Natural killer cell treated with Interleukin-12 subunit alpha and Interleukin-12 subunit beta and Interleukin-15 and Interleukin-18, amount 100 ng/mL, for 72 hours (primary cell): ENCODE measurements at regions not wholly inside any gene's neighbourhood (a gene's known extent, or its start where the extent isn't known, plus 50 kb on each side); places are given as distances from the start of the nearest gene placed in this dataset.

Experiments
- ATAC-seq, 2 donors: fragments of 150-1000 bp; cut with Tn5 transposase in 1 of 2; sonication (Bioruptor Pico), chemical (Tn5 transposase) in 1 of 2; 2 replicates each; pipeline ENCODE4 v1.10.0; 2021
- DNase-seq: peaks from one replicate; pipeline ENCODE4 v3.0.0; 2022; ENCODE audit warnings: low spot score
- H3K27ac Mint-ChIP-seq, 2 donors: 1 replicate in 1 of 2; 2 replicates in 1 of 2; pipeline ENCODE4 v1.8.0; 2022; ENCODE audit warnings: mixed read lengths in 2 of 2, mild to moderate bottlenecking in 1 of 2, moderate library complexity in 1 of 2
- H3K27me3 Mint-ChIP-seq, 2 donors: 1 replicate in 1 of 2; 2 replicates in 1 of 2; pipeline ENCODE4 v1.8.0; 2022; ENCODE audit warnings: mixed read lengths in 2 of 2
- H3K36me3 Mint-ChIP-seq: one replicate; pipeline ENCODE4 v1.8.0; 2022; ENCODE audit warnings: mixed read lengths
- H3K4me1 Mint-ChIP-seq, 2 donors: 1 replicate in 1 of 2; 2 replicates in 1 of 2; pipeline ENCODE4 v1.8.0; 2022; ENCODE audit warnings: low read depth in 2 of 2, mixed read lengths in 2 of 2, mild to moderate bottlenecking in 1 of 2
- H3K4me3 Mint-ChIP-seq: one replicate; pipeline ENCODE4 v1.8.0; 2022; ENCODE audit warnings: mixed read lengths
- H3K9me3 Mint-ChIP-seq: 2 replicates; pipeline ENCODE4 v1.8.0; 2022; ENCODE audit warnings: mixed read lengths

DNA sequence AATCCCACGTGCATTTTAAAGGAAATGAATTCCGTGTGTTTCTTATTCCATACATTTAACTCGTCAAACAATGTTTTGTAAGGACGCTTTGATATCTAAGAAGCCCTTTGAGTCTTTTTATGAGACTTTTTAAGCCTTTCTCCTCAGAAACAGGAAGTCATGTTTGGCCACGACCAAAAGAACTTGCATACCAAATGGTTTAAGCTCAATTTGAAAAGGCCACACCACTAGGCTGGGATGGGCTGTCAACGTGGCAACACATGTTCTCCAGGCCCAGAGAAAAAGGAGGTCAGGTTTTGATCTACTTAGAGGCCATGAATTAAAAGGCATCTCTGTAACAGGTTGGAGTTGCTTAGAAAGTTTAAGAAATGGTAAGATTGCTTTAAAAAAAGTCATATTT lies 441.8 kb downstream of the CMPK2 start:
- no peak overlapping the region for H3K27ac Mint-ChIP-seq
- DNase-seq: no peak
- H3K27me3 Mint-ChIP-seq: no peaks in the 10 kb centered on the region
- no peaks in the 10 kb centered on the region for H3K4me1 Mint-ChIP-seq
- no peak for ATAC-seq
- H3K4me3 Mint-ChIP-seq: no peak overlapping the region
- H3K9me3 Mint-ChIP-seq: no peaks in the 10 kb centered on the region
- no peaks in the 10 kb centered on the region for H3K36me3 Mint-ChIP-seq

DNA sequence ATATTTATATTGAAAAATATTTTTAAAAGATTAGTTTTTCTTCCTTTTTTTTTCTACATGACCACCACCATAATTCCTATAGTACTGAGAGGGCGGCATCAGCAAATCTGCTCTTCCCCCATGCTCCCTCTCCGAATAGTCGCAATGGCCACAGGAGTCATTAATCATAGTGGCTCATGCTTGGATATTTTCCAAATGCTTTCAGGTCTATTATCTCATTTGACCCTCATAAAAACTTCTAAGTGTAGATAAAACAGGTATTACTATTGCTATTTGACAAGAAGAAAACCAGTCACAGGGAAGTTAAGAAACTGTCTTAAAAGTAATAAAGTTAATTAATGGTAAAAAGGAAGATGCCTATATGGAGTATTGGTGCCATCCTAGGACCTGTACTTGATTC lies 440.7 kb downstream of the CMPK2 start:
- Mint-ChIP-seq H3K4me1 (no peaks in the 10 kb centered on the region), H3K36me3 (no peaks in the 10 kb centered on the region), H3K27ac (no peak overlapping the region), H3K9me3 (no peaks in the 10 kb centered on the region), H3K27me3 (no peaks in the 10 kb centered on the region), H3K4me3 (no peak overlapping the region)
- DNase-seq: no peak
- ATAC-seq: no peak

DNA sequence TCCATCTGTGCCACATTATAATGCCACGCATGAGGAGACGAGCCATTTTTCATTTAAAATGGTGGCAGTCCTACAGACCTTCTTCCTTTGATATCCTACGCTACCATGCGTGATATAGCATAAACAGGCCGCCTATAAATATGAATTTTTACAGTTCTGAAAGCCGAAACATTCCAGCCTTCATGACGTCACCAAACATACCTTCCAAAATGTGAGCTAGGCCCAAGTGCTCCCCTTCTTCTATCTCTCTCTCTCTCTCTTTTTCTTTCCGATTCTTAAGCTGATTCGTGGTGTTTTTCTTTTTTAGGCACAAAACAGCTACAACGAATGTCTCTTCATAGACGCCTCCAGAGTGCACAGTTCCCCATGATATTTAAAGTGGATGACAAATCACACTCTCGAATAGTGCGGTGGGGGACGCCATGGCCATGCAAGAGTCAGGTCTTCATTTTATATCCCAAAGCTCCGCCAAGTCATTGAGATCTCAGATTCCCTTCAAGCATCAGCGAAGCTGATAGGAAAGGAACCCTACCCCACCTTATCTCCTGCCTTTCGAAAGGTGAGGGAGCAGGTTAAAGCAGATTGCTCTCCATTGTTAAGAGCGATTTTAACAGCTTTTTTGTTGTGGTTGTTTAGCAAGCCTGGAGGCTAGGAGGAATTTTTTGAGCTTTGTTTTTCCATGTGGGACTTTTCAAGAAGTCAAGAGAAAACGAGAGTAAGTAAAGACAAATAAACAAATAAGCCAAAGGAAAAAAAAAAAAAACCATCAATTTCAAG lies 436.3 kb downstream of the CMPK2 start:
- ATAC-seq (no peak), DNase-seq (no peak)
- Mint-ChIP-seq H3K4me1 (no peaks in the 10 kb centered on the region), H3K27me3 (no peaks in the 10 kb centered on the region), H3K9me3 (peaks cover 3% of the 10 kb centered on the region), H3K36me3 (peaks cover 4% of the 10 kb centered on the region), H3K4me3 (no peak overlapping the region), H3K27ac (no peak overlapping the region)

DNA sequence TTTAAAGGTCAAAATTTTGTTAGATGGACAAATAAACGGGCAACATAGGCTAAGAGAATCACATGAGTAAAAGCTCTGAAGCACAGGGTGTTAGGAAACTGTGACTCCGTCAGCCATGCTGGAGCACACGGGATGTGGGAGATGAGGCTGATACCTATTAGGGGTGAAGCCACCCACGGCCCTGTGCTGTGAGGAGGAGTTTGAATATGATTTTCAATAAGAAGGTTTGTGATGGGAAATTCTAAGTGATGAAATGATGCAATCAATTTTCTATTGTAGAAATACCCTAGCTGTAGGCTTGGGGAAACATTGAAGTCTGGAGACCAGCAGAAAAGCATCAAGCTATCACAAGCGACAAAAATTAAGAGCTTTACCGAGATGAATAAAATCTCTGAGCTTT lies 431.3 kb downstream of the CMPK2 start:
- H3K4me1 Mint-ChIP-seq: no peaks in the 10 kb centered on the region
- no peaks in the 10 kb centered on the region for H3K27me3 Mint-ChIP-seq
- ATAC-seq: no peak
- H3K36me3 Mint-ChIP-seq: peaks cover 4% of the 10 kb centered on the region
- DNase-seq: no peak
- no peak overlapping the region for H3K27ac Mint-ChIP-seq
- peaks cover 3% of the 10 kb centered on the region for H3K9me3 Mint-ChIP-seq
- H3K4me3 Mint-ChIP-seq: no peak overlapping the region

DNA sequence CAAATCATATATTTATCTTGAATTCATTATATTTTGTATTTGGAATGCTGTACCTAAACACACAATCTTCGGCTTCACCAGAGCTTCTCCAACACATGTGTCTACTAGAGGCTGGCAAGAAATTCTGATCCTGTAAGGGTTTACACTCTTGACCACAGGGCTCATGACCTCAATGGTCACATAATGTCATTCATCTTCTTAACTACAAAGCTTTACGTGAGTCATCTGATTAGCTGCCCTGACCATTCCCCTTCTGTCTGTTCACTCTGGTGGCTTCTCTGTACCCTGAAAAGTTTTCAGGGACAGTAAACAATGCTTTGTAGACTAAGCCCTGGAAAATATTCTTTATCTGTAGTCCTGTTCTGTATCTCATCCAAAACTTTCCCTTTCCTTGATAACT lies 423.9 kb downstream of the CMPK2 start:
- no peak overlapping the region for H3K4me3 Mint-ChIP-seq
- no peak overlapping the region for H3K27ac Mint-ChIP-seq
- no peaks in the 10 kb centered on the region for H3K27me3 Mint-ChIP-seq
- DNase-seq (no peak), ATAC-seq (no peak)
- no peaks in the 10 kb centered on the region for H3K4me1 Mint-ChIP-seq
- H3K9me3 Mint-ChIP-seq: peaks cover 5% of the 10 kb centered on the region
- no peaks in the 10 kb centered on the region for H3K36me3 Mint-ChIP-seq

DNA sequence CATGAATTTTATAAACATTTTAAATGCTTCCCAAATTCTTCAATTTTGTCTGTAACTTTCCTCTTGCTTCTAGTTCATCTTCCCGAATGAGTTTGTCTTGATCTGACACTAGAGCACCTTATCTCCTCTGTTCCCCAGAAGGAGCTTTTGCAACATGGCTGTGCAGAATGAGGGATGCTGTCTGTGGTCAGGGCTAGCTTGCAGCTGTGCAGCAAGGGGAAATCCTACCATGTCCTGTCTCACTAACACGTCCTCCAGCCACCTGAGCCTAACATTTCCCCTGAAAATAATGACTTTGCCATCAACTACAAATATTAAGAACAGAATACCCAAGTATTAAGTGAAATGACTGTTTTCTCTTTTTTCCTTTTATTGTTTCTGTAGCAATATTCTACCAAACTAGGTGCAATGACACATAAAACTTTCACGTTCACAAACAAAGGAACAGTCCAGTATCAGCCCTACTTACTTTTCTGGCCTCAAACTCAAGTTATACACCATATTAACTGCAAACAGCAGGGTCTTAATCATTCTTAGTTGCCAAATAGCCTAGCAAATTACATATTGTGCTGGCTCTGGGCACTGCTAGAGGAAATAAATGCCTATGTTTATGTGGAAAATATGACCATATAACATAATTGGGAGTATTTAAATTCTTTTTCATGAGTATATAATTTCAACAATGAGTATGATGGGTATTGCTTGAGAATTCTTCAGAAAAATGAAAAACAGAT lies 423.3 kb downstream of the CMPK2 start:
- no peaks in the 10 kb centered on the region for H3K36me3 Mint-ChIP-seq
- no peaks in the 10 kb centered on the region for H3K4me1 Mint-ChIP-seq
- H3K9me3 Mint-ChIP-seq: peaks cover 5% of the 10 kb centered on the region
- no peaks in the 10 kb centered on the region for H3K27me3 Mint-ChIP-seq
- H3K4me3 Mint-ChIP-seq: no peak overlapping the region
- DNase-seq (no peak), ATAC-seq (no peak)
- H3K27ac Mint-ChIP-seq: no peak overlapping the region

DNA sequence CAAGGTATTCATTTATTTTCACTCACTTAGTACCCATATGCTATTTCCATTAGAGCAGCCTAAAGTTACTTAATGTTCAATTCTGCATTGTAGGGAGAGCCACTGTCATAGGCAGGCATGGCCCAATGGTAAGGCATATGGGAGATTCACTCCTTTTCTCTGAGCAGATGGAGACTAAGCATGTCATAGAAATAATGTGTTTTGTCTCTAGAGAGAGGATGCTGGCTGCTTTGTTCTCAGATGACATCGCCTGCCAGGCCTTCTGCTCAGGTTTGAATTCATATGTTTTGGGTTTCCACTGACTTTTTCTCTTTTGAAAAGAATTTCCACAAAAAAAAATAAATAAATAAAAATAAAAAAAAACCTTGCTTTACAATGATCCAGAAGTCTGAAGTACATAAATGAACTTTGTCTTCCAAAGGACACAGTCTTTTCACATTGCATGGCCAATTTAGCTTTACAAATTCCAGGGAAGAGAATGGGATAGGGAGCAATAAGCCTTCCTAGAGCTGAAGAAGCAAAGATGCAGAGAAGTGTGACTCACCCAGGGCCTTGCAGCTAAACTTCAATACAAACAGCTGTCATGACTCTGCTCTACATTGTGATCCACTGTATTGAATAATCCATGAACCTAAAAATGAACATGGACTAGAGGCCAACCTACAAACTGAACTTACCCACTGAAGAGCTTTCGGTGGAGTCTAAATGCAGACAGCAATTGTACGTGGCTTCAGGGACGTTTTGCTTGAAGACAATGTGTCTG lies 422.5 kb downstream of the CMPK2 start:
- Mint-ChIP-seq H3K36me3 (no peaks in the 10 kb centered on the region), H3K4me3 (no peak overlapping the region), H3K9me3 (peaks cover 5% of the 10 kb centered on the region), H3K27ac (no peak overlapping the region), H3K4me1 (no peaks in the 10 kb centered on the region), H3K27me3 (no peaks in the 10 kb centered on the region)
- ATAC-seq: no peak
- no peak for DNase-seq

DNA sequence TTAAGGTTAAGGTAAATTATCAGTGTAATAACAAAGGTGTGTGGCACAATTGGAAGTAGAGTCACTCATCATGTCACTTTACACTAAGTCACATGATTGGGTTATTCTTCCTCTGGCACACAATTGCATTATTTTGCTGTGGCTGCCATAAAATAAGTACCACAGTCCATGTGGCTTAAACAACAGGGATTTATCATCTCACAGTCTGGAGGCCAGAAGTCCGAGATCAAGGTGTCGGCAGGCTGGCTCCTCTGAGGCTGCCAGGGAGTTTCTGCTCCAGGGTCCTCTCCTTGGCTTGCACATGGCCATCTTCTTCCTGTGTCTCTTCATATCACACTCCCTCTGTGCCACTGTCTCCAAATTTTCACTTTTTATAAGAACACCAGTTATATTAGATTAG lies 421.2 kb downstream of the CMPK2 start:
- H3K27ac Mint-ChIP-seq: no peak overlapping the region
- no peaks in the 10 kb centered on the region for H3K4me1 Mint-ChIP-seq
- DNase-seq: no peak
- no peak for ATAC-seq
- H3K9me3 Mint-ChIP-seq: peaks cover 5% of the 10 kb centered on the region
- no peaks in the 10 kb centered on the region for H3K27me3 Mint-ChIP-seq
- H3K36me3 Mint-ChIP-seq: no peaks in the 10 kb centered on the region
- H3K4me3 Mint-ChIP-seq: no peak overlapping the region

DNA sequence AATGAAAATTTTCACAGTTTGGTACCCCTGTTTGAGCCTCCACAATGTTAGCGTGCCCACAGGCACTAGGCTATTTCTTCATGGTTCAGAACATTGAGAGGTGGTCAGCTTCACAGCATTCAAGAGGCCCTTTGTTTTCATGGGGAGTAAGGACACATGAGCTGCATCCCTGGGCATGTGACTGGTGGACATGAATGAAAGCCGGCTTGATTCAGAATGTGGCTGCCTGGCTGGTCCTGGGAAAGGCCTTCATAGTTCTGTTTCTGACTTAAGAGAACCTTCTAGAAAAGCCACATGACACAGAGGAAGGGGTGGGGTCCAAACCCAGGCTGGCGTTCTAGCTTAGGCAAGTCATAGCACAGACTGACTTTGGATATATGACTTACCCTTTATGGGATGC lies 420.6 kb downstream of the CMPK2 start:
- Mint-ChIP-seq H3K9me3 (peaks cover 5% of the 10 kb centered on the region), H3K36me3 (no peaks in the 10 kb centered on the region), H3K27ac (no peak overlapping the region), H3K27me3 (no peaks in the 10 kb centered on the region), H3K4me3 (no peak overlapping the region), H3K4me1 (no peaks in the 10 kb centered on the region)
- DNase-seq: no peak
- ATAC-seq: no peak

DNA sequence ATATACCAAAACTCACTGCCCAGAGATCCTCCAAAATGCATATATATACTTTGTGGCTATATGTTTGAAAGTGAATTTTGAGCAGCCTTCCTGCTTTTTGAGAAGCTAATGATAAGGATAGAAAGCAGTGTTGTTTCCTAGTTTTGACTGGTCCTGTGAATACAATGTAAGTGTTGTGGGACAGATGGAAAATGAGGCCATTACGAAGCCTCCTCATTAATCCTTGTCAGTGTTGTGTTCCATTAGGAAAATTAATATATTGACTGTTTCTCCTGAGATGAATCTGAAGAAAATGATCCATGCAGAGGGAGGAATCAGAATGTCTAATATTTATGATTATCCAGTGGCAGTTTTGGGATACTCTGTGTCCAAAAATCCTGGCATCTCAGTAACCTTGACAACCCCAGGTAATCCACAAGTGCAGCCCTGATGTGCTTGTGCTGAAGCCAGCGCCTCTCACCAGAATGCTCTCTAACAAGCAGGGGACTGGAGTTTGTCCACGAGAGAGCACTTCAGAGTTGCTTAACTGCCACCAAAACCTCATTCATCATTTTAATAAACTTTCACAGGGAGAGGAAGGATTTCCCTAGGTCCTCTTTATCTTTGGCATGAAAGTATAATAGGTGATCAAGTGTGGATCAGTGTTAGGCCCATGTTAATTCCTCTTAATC lies 418.6 kb downstream of the CMPK2 start:
- no peaks in the 10 kb centered on the region for H3K27me3 Mint-ChIP-seq
- peaks cover 3% of the 10 kb centered on the region for H3K9me3 Mint-ChIP-seq
- DNase-seq (no peak), ATAC-seq (no peak)
- no peak overlapping the region for H3K27ac Mint-ChIP-seq
- H3K36me3 Mint-ChIP-seq: no peaks in the 10 kb centered on the region
- H3K4me1 Mint-ChIP-seq: no peaks in the 10 kb centered on the region
- H3K4me3 Mint-ChIP-seq: no peak overlapping the region

DNA sequence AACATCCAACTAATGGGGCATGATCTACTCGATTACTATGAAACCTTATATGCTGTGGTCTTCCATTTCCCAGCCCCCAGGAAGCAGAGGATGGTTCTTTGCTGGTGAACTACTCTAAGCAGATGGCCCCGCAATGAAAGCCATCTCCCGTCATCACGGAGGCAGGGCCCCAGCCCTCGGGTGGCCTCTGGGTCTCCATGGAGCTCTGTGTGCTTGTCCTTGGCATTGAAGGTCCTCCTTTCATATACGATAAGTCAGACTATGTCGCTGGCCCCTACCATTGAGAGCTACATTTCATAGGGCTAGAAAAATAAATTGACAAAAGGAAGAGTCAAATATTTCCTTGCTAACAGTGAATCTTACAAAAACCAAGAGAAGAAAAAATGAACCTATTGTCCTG lies 416.8 kb downstream of the CMPK2 start:
- no peak for ATAC-seq
- H3K27ac Mint-ChIP-seq: no peak overlapping the region
- H3K27me3 Mint-ChIP-seq: no peaks in the 10 kb centered on the region
- H3K4me3 Mint-ChIP-seq: no peak overlapping the region
- DNase-seq: no peak
- H3K36me3 Mint-ChIP-seq: no peaks in the 10 kb centered on the region
- H3K4me1 Mint-ChIP-seq: no peaks in the 10 kb centered on the region
- no peaks in the 10 kb centered on the region for H3K9me3 Mint-ChIP-seq

DNA sequence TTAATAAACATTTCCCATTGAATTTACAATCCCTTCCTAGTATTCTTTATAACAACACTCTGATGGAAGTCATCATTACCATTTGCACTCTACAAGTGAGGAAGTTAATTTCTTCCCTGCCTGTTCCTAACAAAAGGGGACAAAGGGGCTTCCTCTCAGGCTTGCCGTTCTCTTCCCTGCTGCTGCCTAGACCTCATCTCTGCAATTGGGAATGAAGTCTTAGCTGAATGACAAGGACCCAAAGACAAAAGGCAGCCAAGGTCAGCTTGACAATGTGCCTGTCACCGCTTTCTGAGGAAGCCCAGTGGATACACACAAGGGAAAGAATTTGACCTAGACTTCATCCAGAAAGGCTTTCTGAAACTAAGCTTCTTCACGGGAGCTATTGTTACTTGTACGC lies 416.4 kb downstream of the CMPK2 start:
- Mint-ChIP-seq H3K27me3 (no peaks in the 10 kb centered on the region), H3K36me3 (no peaks in the 10 kb centered on the region), H3K4me3 (no peak overlapping the region), H3K9me3 (no peaks in the 10 kb centered on the region), H3K27ac (no peak overlapping the region), H3K4me1 (no peaks in the 10 kb centered on the region)
- no peak for DNase-seq
- no peak for ATAC-seq

DNA sequence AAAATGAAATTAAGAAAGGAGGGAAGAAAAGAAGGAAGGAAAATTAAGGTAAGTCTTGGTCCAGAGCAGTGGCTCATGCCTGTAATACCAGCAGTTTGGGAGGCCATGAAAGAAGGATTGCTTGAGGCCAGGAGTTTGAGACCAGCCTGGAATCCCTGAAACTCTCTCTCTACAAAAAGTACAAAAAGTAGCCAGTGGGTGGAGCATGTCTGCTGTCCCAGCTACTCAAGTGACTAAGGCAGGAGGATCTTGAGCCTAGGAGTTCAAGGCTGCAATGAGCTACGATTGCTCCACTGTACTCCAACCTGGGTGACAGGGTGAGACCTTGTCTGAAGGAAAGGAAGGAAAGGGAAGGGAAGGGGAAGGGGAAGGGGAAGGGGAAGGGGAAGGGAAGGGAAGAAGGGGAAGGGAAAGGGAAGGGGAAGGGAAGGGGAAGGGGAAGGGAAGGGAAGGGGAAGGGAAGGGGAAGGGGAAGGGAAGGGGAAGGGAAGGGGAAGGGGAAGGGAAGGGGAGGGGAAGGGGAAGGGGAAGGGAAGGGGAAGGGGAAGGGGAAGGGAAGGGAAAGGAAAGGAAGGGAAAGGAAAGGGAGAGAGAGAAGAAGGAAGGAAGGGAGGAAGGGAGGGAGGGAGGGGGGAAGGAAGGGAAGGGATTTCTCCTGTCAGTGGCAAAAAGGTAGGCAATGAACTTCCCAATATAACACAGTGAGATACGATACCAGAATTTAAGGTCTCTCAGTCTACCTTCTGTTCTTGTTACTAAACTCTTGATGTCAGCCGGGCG lies 412.8 kb downstream of the CMPK2 start:
- DNase-seq: no peak
- ATAC-seq: no peak
- Mint-ChIP-seq H3K4me1 (no peaks in the 10 kb centered on the region), H3K36me3 (no peaks in the 10 kb centered on the region), H3K9me3 (peaks cover 9% of the 10 kb centered on the region), H3K27ac (no peak overlapping the region), H3K4me3 (no peak overlapping the region), H3K27me3 (no peaks in the 10 kb centered on the region)
